Gastrocnemius medialis (tissue), 4 donors: ENCODE measurements at regions not wholly inside any gene's neighbourhood (a gene's known extent, or its start where the extent isn't known, plus 50 kb on each side); places are given as distances from the start of the nearest gene placed in this dataset.

Source experiments
- ATAC-seq, 2 donors: fragments of 150-250 bp; one replicate each; pipeline ENCODE4 v1.9.1; 2016
- DNase-seq, 2 donors: peaks; one replicate each; pipeline ENCODE4 v3.0.0-alpha.2; 2019
- H3K27ac ChIP-seq, 4 donors: fragments of 200-600 bp; sonication (generic); 1 replicate in 1 of 4; 2 replicates in 3 of 4; pipeline ENCODE4 v1.5.1; 2016 to 2018; ENCODE audit warnings: mild to moderate bottlenecking in 2 of 4, moderate library complexity in 1 of 4
- H3K27me3 ChIP-seq, 3 donors: fragments of 200-600 bp; sonication (generic) in 2 of 3; 1 replicate in 1 of 3; 2 replicates in 2 of 3; pipeline versions ENCODE4 v1.5.1 to v1.6.0; 2016 to 2019; ENCODE audit warnings: mild to moderate bottlenecking in 1 of 3, moderate library complexity in 1 of 3
- H3K36me3 ChIP-seq, 2 donors: fragments of 200-600 bp; sonication (generic) in 1 of 2; one replicate each; pipeline ENCODE4 v1.5.1; 2017 to 2018
- H3K4me1 ChIP-seq, 2 donors: fragments of 200-600 bp; sonication (generic) in 1 of 2; one replicate each; pipeline ENCODE4 v1.5.1; 2016 to 2017; ENCODE audit warnings: mild to moderate bottlenecking in 2 of 2
- H3K4me3 ChIP-seq, 4 donors: fragments of 200-600 bp; sonication (generic) in 3 of 4; 1 replicate in 1 of 4; 2 replicates in 3 of 4; pipeline ENCODE4 v1.5.1; 2016 to 2019; ENCODE audit warnings: mild to moderate bottlenecking in 2 of 4
- H3K9me3 ChIP-seq, 3 donors: fragments of 200-600 bp; sonication (generic) in 2 of 3; 1 replicate in 1 of 3; 2 replicates in 2 of 3; pipeline ENCODE4 v1.5.1; 2016 to 2019
- POLR2A ChIP-seq, 2 donors: fragments of 450-650 bp; IDR thresholded peaks; one replicate each; pipeline ENCODE4 v1.6.1; 2017; ENCODE audit warnings: antibody characterized with exemption in 2 of 2, mild to moderate bottlenecking in 2 of 2, moderate library complexity in 2 of 2
- in situ Hi-C, 4 donors: fragments of 200-750 bp; cut with MboI; loops; one replicate each; pipeline versions ENCODE4 v1.15.0 to v1.8.0; 2017; ENCODE audit warnings: low sequenced_read_pairs in 4 of 4
- intact Hi-C: fragments of 100-400 bp; cut with DNase I; formaldehyde crosslinking; loops from one replicate; pipeline ENCODE4 v1.15.1; 2023; ENCODE audit warnings: low total_unique reads
- TF ChIP-seq, protein P1 (sequence below), 5 experiments: fragments of 450-650 bp in 3 of 5; fragments of 200-600 bp in 2 of 5; sonication (generic) in 2 of 5; IDR thresholded peaks in 4 of 5; conservative IDR thresholded peaks in 1 of 5; 1 replicate in 4 of 5; 2 replicates in 1 of 5; pipeline ENCODE4 v1.5.1; 2016 to 2019; ENCODE audit warnings: antibody characterized with exemption in 5 of 5, mild to moderate bottlenecking in 3 of 5, moderate library complexity in 3 of 5

DNA sequence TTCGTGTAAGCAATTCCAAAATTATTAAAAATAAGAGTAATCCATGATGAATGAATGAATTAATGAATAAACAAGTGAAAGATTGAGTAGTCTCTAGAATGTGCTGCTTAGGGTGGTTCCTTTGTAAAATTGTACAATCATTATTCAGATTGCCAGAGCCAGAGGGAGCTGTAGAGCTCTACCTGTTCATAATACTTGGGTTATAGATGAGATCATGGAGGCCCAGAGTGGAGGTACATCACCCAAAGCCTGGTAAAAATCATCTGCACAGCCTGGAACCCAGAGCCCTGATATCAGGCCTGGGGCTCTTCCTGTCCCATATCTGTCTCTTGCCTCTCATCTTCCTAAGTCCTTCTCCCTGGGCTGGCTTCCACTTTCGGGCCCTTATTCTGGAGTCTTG lies 297.2 kb downstream of the RPLP1 start:
- H3K4me3 ChIP-seq, result no peak overlapping the region
- in situ Hi-C loops, result loop anchor here in 1 of 4 donors (25.0 kb wide), 1 partner anchor 738 kb away; no protein-coding TSS in a partner anchor

GRCh38 chr15:69750253-69750652 lies 297.6 kb downstream of the RPLP1 start:
- intact Hi-C loops (no loop called here), in situ Hi-C loops (no loop called here)
- H3K4me3 ChIP-seq, result no peak overlapping the region
- H3K27ac ChIP-seq, result no peak overlapping the region
- ATAC-seq (no peak), DNase-seq (no peak)
- no peaks in the 10 kb centered on the region for H3K27me3 ChIP-seq
- no peaks in the 10 kb centered on the region for H3K4me1 ChIP-seq
- no peaks in the 10 kb centered on the region for H3K36me3 ChIP-seq
- TF ChIP-seq, protein P1, sequence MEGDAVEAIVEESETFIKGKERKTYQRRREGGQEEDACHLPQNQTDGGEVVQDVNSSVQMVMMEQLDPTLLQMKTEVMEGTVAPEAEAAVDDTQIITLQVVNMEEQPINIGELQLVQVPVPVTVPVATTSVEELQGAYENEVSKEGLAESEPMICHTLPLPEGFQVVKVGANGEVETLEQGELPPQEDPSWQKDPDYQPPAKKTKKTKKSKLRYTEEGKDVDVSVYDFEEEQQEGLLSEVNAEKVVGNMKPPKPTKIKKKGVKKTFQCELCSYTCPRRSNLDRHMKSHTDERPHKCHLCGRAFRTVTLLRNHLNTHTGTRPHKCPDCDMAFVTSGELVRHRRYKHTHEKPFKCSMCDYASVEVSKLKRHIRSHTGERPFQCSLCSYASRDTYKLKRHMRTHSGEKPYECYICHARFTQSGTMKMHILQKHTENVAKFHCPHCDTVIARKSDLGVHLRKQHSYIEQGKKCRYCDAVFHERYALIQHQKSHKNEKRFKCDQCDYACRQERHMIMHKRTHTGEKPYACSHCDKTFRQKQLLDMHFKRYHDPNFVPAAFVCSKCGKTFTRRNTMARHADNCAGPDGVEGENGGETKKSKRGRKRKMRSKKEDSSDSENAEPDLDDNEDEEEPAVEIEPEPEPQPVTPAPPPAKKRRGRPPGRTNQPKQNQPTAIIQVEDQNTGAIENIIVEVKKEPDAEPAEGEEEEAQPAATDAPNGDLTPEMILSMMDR (IDR thresholded peaks at IDR 0.05 in 4 of 5, conservative IDR thresholded peaks at IDR 0.05 in 1 of 5), result no peak
- TF ChIP-seq POLR2A (IDR thresholded peaks at IDR 0.05), result no peak
- H3K9me3 ChIP-seq, result no peaks in the 10 kb centered on the region

More for the DNA sequence above, 297.2 kb downstream of the RPLP1 start:
- ATAC-seq, result no peak
- H3K36me3 ChIP-seq, result no peaks in the 10 kb centered on the region
- H3K27ac ChIP-seq, result no peak overlapping the region
- intact Hi-C loops, result no loop called here
- no peaks in the 10 kb centered on the region for H3K4me1 ChIP-seq
- no peaks in the 10 kb centered on the region for H3K27me3 ChIP-seq
- TF ChIP-seq, protein P1 (IDR thresholded peaks at IDR 0.05 in 4 of 5, conservative IDR thresholded peaks at IDR 0.05 in 1 of 5), result no peak
- TF ChIP-seq POLR2A (IDR thresholded peaks at IDR 0.05), result no peak
- DNase-seq, result no peak
- no peaks in the 10 kb centered on the region for H3K9me3 ChIP-seq

GRCh38 chr15:69751147-69751546 lies 298.5 kb downstream of the RPLP1 start:
- Histone ChIP-seq H3K27me3 (no peaks in the 10 kb centered on the region), H3K4me3 (no peak overlapping the region), H3K4me1 (no peaks in the 10 kb centered on the region), H3K36me3 (no peaks in the 10 kb centered on the region), H3K27ac (no peak overlapping the region), H3K9me3 (no peaks in the 10 kb centered on the region)
- intact Hi-C loops (no loop called here), in situ Hi-C loops (no loop called here)
- TF ChIP-seq, protein P1 (IDR thresholded peaks at IDR 0.05 in 4 of 5, conservative IDR thresholded peaks at IDR 0.05 in 1 of 5), result no peak
- no peak for TF ChIP-seq POLR2A (IDR thresholded peaks at IDR 0.05)
- no peak for DNase-seq
- ATAC-seq, result no peak

GRCh38 chr15:69751566-69751965 lies 298.9 kb downstream of the RPLP1 start:
- in situ Hi-C loops, result no loop called here
- ATAC-seq (no peak), DNase-seq (no peak)
- no peak overlapping the region for H3K27ac ChIP-seq
- no peak overlapping the region for H3K4me3 ChIP-seq
- intact Hi-C loops, result no loop called here
- H3K4me1 ChIP-seq, result no peaks in the 10 kb centered on the region
- no peaks in the 10 kb centered on the region for H3K27me3 ChIP-seq
- H3K36me3 ChIP-seq, result no peaks in the 10 kb centered on the region
- no peaks in the 10 kb centered on the region for H3K9me3 ChIP-seq
- TF ChIP-seq, protein P1 (IDR thresholded peaks at IDR 0.05 in 4 of 5, conservative IDR thresholded peaks at IDR 0.05 in 1 of 5), result no peak
- no peak for TF ChIP-seq POLR2A (IDR thresholded peaks at IDR 0.05)

- Histone ChIP-seq H3K4me3 (no peak overlapping the region), H3K4me1 (no peaks in the 10 kb centered on the region), H3K9me3 (no peaks in the 10 kb centered on the region), H3K36me3 (no peaks in the 10 kb centered on the region), H3K27me3 (no peaks in the 10 kb centered on the region), H3K27ac (no peak overlapping the region)
- intact Hi-C loops, result no loop called here
- ATAC-seq, result no peak
- TF ChIP-seq POLR2A (IDR thresholded peaks at IDR 0.05), result no peak
- TF ChIP-seq, protein P1 (IDR thresholded peaks at IDR 0.05 in 4 of 5, conservative IDR thresholded peaks at IDR 0.05 in 1 of 5), result no peak
- DNase-seq, result no peak
- in situ Hi-C loops, result no loop called here
Measured at GRCh38 chr15:69753867-69754266, 301.2 kb downstream of the RPLP1 start.
